Activated T-helper 17 cell treated with anti-CD3 and anti-CD28 coated beads, Interleukin-2, amount 50 U/mL, for 72 hours (primary cell): ENCODE measurements at regions not wholly inside any gene's neighbourhood (a gene's known extent, or its start where the extent isn't known, plus 50 kb on each side); places are given as distances from the start of the nearest gene placed in this dataset.

Experiments used
- ATAC-seq: fragments of 150-1000 bp; cut with Tn5 transposase; replicated peaks from 2 replicates; pipeline ENCODE4 v1.10.0; 2021; ENCODE audit warnings: mild to moderate bottlenecking, moderate library complexity
- H3K27ac Mint-ChIP-seq: one replicate; pipeline ENCODE4 v1.8.0; 2022; ENCODE audit warnings: mixed read lengths
- H3K27me3 Mint-ChIP-seq: one replicate; pipeline ENCODE4 v1.8.0; 2022; ENCODE audit warnings: mixed read lengths
- H3K36me3 Mint-ChIP-seq: one replicate; pipeline ENCODE4 v1.8.0; 2022; ENCODE audit warnings: low read depth, mild to moderate bottlenecking, mixed read lengths
- H3K4me1 Mint-ChIP-seq: one replicate; pipeline ENCODE4 v1.8.0; 2022; ENCODE audit warnings: mixed read lengths
- H3K4me3 Mint-ChIP-seq: one replicate; pipeline ENCODE4 v1.8.0; 2022; ENCODE audit warnings: mild to moderate bottlenecking, mixed read lengths
- H3K9me3 Mint-ChIP-seq: one replicate; pipeline ENCODE4 v1.8.0; 2022; ENCODE audit warnings: mixed read lengths

- no peaks in the 10 kb centered on the region for H3K27me3 Mint-ChIP-seq
- H3K36me3 Mint-ChIP-seq: no peaks in the 10 kb centered on the region
- no peak overlapping the region for H3K27ac Mint-ChIP-seq
- no peak for ATAC-seq
- no peaks in the 10 kb centered on the region for H3K4me1 Mint-ChIP-seq
- H3K9me3 Mint-ChIP-seq: peaks cover 9% of the 10 kb centered on the region
- H3K4me3 Mint-ChIP-seq: no peak overlapping the region
Observed at GRCh38 chr7:119684763-119685162, 588.2 kb upstream of the KCND2 start.

DNA sequence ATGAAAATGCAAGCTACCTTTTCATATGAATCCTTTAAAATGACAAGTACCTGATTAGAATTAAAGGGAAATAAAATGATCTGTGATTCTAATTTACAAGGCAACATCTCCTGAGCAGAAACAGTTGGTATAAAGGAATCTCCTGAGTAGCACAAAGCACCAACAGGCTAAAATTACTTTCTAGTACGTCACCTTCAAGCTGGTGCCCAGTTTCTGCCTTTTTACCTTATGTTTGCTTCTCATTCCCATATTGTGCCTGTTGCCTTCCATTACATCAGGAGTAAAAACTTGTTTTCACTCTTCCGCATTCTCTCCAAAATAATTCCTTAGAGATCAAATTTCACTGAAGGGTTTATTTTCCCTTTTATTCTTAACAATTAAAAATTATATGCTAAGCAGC, 587.1 kb upstream of the KCND2 start:
- Mint-ChIP-seq H3K27me3 (no peaks in the 10 kb centered on the region), H3K9me3 (peaks cover 9% of the 10 kb centered on the region), H3K4me1 (no peaks in the 10 kb centered on the region), H3K27ac (no peak overlapping the region), H3K4me3 (no peak overlapping the region), H3K36me3 (no peaks in the 10 kb centered on the region)
- no peak for ATAC-seq

- Mint-ChIP-seq H3K36me3 (no peaks in the 10 kb centered on the region), H3K9me3 (peaks cover 7% of the 10 kb centered on the region), H3K4me1 (no peaks in the 10 kb centered on the region), H3K4me3 (no peak overlapping the region), H3K27ac (no peak overlapping the region), H3K27me3 (no peaks in the 10 kb centered on the region)
- no peak for ATAC-seq
Observed at GRCh38 chr7:119688831-119689230, 584.1 kb upstream of the KCND2 start.

DNA sequence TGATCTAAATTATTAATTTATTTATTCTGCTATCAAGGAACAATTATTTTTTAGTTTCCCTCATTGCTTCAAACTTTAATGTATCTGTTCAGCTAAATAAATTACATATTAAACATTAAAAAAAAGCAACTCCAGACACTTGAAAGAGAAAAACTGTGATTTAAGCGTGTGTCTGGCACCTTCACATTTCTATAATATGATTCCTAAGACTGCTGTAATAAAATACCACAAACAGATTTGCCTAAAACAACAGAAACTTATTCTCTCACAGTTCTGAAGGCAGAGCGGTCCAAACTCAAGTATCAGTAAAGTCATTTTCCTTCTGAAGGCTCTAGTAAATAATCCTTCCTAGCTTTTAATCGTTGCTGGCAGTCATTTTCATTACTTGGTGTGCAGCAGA, 580.4 kb upstream of the KCND2 start:
- Mint-ChIP-seq H3K4me3 (no peak overlapping the region), H3K36me3 (no peaks in the 10 kb centered on the region), H3K27ac (no peak overlapping the region), H3K9me3 (peaks cover 7% of the 10 kb centered on the region), H3K4me1 (no peaks in the 10 kb centered on the region), H3K27me3 (no peaks in the 10 kb centered on the region)
- no peak for ATAC-seq

GRCh38 chr7:119694506-119694905, 578.5 kb upstream of the KCND2 start:
- no peak overlapping the region for H3K27ac Mint-ChIP-seq
- H3K36me3 Mint-ChIP-seq: no peaks in the 10 kb centered on the region
- H3K4me1 Mint-ChIP-seq: no peaks in the 10 kb centered on the region
- H3K27me3 Mint-ChIP-seq: no peaks in the 10 kb centered on the region
- H3K4me3 Mint-ChIP-seq: no peak overlapping the region
- H3K9me3 Mint-ChIP-seq: peaks cover 15% of the 10 kb centered on the region
- no peak for ATAC-seq

GRCh38 chr7:119696336-119696735, 576.6 kb upstream of the KCND2 start:
- Mint-ChIP-seq H3K4me1 (no peaks in the 10 kb centered on the region), H3K27ac (no peak overlapping the region), H3K9me3 (peaks cover 16% of the 10 kb centered on the region), H3K36me3 (no peaks in the 10 kb centered on the region), H3K4me3 (no peak overlapping the region), H3K27me3 (no peaks in the 10 kb centered on the region)
- ATAC-seq: no peak

- H3K27ac Mint-ChIP-seq: no peak overlapping the region
- H3K4me3 Mint-ChIP-seq: no peak overlapping the region
- no peaks in the 10 kb centered on the region for H3K4me1 Mint-ChIP-seq
- H3K27me3 Mint-ChIP-seq: no peaks in the 10 kb centered on the region
- no peak for ATAC-seq
- H3K9me3 Mint-ChIP-seq: peaks cover 8% of the 10 kb centered on the region
- H3K36me3 Mint-ChIP-seq: no peaks in the 10 kb centered on the region
Observed at GRCh38 chr7:119703895-119704294, 569.1 kb upstream of the KCND2 start.

GRCh38 chr7:119706608-119707007, 566.4 kb upstream of the KCND2 start:
- no peaks in the 10 kb centered on the region for H3K4me1 Mint-ChIP-seq
- no peak overlapping the region for H3K27ac Mint-ChIP-seq
- ATAC-seq: no peak
- no peaks in the 10 kb centered on the region for H3K36me3 Mint-ChIP-seq
- peaks cover 11% of the 10 kb centered on the region for H3K9me3 Mint-ChIP-seq
- H3K4me3 Mint-ChIP-seq: no peak overlapping the region
- H3K27me3 Mint-ChIP-seq: no peaks in the 10 kb centered on the region

DNA sequence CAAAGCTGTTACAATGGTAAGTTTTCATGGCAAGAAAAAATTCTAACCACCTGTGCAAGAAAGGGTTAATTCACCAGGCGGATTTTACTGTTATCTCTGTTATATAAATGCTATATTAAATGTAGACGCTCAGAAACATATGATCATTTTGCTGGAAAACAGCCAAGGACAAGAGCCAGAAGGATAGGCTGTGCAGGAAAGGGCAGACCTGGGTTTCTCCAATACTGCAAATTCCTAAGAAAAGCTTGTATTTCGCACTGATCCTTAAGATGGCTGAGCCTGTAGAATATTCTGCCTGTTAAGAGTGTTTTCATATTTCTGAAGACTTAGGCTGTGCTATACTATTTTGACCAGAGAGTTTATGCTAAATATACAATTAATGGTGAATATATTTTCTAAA, 564.1 kb upstream of the KCND2 start:
- peaks cover 20% of the 10 kb centered on the region for H3K9me3 Mint-ChIP-seq
- no peak overlapping the region for H3K27ac Mint-ChIP-seq
- H3K4me1 Mint-ChIP-seq: no peaks in the 10 kb centered on the region
- H3K4me3 Mint-ChIP-seq: no peak overlapping the region
- no peaks in the 10 kb centered on the region for H3K27me3 Mint-ChIP-seq
- no peaks in the 10 kb centered on the region for H3K36me3 Mint-ChIP-seq
- no peak for ATAC-seq

GRCh38 chr7:119711104-119711503, 561.9 kb upstream of the KCND2 start:
- no peaks in the 10 kb centered on the region for H3K4me1 Mint-ChIP-seq
- no peak for ATAC-seq
- no peak overlapping the region for H3K27ac Mint-ChIP-seq

GRCh38 chr7:119712886-119713462, 560.0 kb upstream of the KCND2 start:
- H3K4me3 Mint-ChIP-seq: no peak overlapping the region
- H3K27me3 Mint-ChIP-seq: no peaks in the 10 kb centered on the region
- ATAC-seq: no peak
- peaks cover 20% of the 10 kb centered on the region for H3K9me3 Mint-ChIP-seq
- H3K36me3 Mint-ChIP-seq: no peaks in the 10 kb centered on the region
- no peaks in the 10 kb centered on the region for H3K4me1 Mint-ChIP-seq
- H3K27ac Mint-ChIP-seq: no peak overlapping the region

More at GRCh38 chr7:119711104-119711503, 561.9 kb upstream of the KCND2 start:
- Mint-ChIP-seq H3K9me3 (peaks cover 20% of the 10 kb centered on the region), H3K36me3 (no peaks in the 10 kb centered on the region), H3K4me3 (no peak overlapping the region), H3K27me3 (no peaks in the 10 kb centered on the region)

DNA sequence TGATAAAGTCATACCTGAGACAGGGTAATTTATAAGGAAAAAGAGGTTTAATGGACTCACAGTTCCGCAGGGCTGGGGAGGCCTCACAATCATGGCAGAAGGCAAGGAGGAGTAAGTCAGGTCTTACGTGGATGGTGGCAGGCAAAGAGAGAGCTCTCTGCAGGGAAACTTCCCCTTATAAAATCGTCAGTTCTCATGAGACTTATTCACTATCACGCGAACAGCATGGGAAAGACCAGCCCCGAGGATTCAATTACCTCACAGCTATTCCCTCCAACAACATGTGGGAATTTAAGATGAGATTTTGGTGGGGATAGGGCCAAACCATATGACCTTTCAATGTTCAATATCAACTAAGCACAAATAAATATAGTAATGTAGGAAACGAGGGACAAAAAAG, 559.4 kb upstream of the KCND2 start:
- Mint-ChIP-seq H3K36me3 (no peaks in the 10 kb centered on the region), H3K4me3 (no peak overlapping the region), H3K27ac (no peak overlapping the region), H3K4me1 (no peaks in the 10 kb centered on the region), H3K27me3 (no peaks in the 10 kb centered on the region), H3K9me3 (peaks cover 18% of the 10 kb centered on the region)
- no peak for ATAC-seq

GRCh38 chr7:119720541-119720940, 552.4 kb upstream of the KCND2 start:
- Mint-ChIP-seq H3K27me3 (no peaks in the 10 kb centered on the region), H3K36me3 (no peaks in the 10 kb centered on the region), H3K27ac (no peak overlapping the region), H3K4me1 (no peaks in the 10 kb centered on the region), H3K9me3 (peaks cover 3% of the 10 kb centered on the region), H3K4me3 (no peak overlapping the region)
- ATAC-seq: no peak

GRCh38 chr7:119724041-119724792, 548.8 kb upstream of the KCND2 start:
- Mint-ChIP-seq H3K27ac (no peak overlapping the region), H3K4me1 (no peaks in the 10 kb centered on the region), H3K27me3 (no peaks in the 10 kb centered on the region), H3K36me3 (no peaks in the 10 kb centered on the region), H3K9me3 (peaks cover 7% of the 10 kb centered on the region), H3K4me3 (no peak overlapping the region)
- ATAC-seq: no peak

DNA sequence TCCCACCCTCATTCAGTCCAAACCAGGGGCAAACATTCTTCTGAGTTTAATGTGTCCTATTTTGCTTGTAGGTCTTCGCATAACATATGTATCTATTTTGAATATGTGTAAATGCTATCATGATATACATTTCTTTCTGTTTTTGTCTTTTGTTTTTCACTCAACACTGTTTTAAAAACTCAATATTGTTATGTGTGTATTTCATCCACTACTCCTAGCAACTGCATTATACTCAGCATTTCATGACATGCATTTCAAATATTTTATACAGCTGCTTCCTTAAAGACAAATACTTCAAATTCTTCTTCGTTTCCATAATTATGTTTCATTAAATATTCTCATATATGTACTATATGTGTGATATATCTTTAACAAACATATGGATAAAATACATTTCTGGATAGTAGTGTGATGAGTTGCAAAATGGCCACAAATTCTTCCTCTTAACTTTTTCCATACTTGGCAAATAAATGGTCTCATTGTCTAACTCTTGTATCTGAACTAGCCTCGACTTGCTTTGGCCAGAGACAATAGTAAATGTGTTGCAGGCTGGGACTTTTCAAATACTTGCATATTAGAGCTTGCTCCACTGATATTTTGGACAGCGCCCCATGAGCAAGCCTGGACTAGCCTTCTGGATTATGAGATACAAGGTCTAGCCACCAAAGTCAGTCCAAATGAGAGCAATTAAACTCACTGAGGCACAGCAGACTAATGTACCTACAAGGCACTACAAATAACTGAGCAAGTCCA, 539.7 kb upstream of the KCND2 start:
- Mint-ChIP-seq H3K27ac (no peak overlapping the region), H3K36me3 (no peaks in the 10 kb centered on the region), H3K27me3 (no peaks in the 10 kb centered on the region), H3K9me3 (peaks cover 17% of the 10 kb centered on the region), H3K4me1 (no peaks in the 10 kb centered on the region), H3K4me3 (no peak overlapping the region)
- ATAC-seq: no peak
